ENCODE measurements at regions not wholly inside any gene's neighbourhood (a gene's known extent, or its start where the extent isn't known, plus 50 kb on each side); places are given as distances from the start of the nearest gene placed in this dataset.

DNA sequence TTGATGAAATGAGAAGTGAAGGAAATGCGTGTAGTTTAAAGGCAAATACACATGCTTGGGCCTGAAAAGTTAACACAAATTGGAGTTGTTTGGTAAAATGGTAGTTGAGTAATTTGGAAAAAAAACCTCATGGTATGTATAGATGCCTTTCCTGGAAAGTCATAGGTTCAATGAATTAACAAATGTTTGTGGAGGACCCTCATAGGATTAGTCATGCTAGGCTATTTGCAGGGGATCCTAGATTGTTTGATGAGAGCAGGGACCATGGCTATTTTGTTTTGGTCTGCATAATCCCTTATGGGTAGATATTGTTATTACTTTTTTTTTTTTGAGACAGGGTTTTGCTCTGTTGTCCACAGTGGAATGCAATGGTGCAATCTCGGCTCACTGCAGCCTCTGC is 93.5 kb upstream of the NR3C1 start:
- Histone ChIP-seq H3K36me3 (replicated peaks in 1 of 2; ENCODE audit: control insufficient read depth in 1 of 2, insufficient read depth in 2 of 2, low read length in 2 of 2) (no peaks in the 10 kb centered on the region), H3K79me2 (ENCODE audit: insufficient read depth, low read length) (no peaks in the 10 kb centered on the region), H3K4me1 (ENCODE audit: insufficient read depth, low read length) (peaks cover 52% of the 10 kb centered on the region), H3K9ac (ENCODE audit: insufficient read depth, low read depth, low read length) (no peak overlapping the region), H2AFZ (ENCODE audit: low read length) (no peak overlapping the region), H3K4me3 (replicated peaks in 1 of 3; ENCODE audit: insufficient read depth in 1 of 3, low read depth in 2 of 3, low read length in 3 of 3) (no peak overlapping the region), H4K20me1 (ENCODE audit: insufficient read depth, low read length) (no peaks in the 10 kb centered on the region), H3K27me3 (ENCODE audit: control insufficient read depth in 1 of 2, insufficient read depth in 2 of 2, low read length in 2 of 2) (no peaks in the 10 kb centered on the region), H3K4me2 (ENCODE audit: low read depth, low read length) (no peak overlapping the region), H3K27ac (ENCODE audit: extremely low read length, insufficient read depth, low read length) (no peak overlapping the region), H3K9me3 (ENCODE audit: low read length) (no peaks in the 10 kb centered on the region)
- FAIRE-seq (no peak), DNase-seq (ENCODE audit: low spot score) (peak; percentile 47), ATAC-seq (no peak)
- TF ChIP-seq KDM5A (IDR thresholded peaks at IDR 0.05; ENCODE audit: borderline replicate concordance, low read length) (no peak), BCL6 (CRISPR knock-in tag; IDR thresholded peaks at IDR 0.05) (peak; percentile 60; the same call in 1 of the 2 replicates)
- intact Hi-C loops (cut with micrococcal nuclease; ENCODE audit: unreplicated experiment): no loop called here
- CTCF ChIA-PET (ENCODE audit: low intra/inter-chr PET ratio, low total read pairs): no interaction called here
- in situ Hi-C loops (cut with HindIII; ENCODE audit: extremely low pct_ligation_motif_present, low pct_unique_long_range_greater_than_20kb): no loop called here
- BruUV-seq (replicated peaks): no TSS peak
- 97% methylated on average over 2 of the region's 2 CpGs for WGBS (ENCODE audit: low lambda C conversion rate)
- POLR2A ChIA-PET: no interaction called here

GRCh38 chr5:143495821-143496275 is 92.4 kb upstream of the NR3C1 start:
- BruUV-seq (replicated peaks): no TSS peak
- H3K27ac ChIP-seq (ENCODE audit: extremely low read length, insufficient read depth, low read length): no peak overlapping the region
- H3K27me3 ChIP-seq (ENCODE audit: control insufficient read depth in 1 of 2, insufficient read depth in 2 of 2, low read length in 2 of 2): no peaks in the 10 kb centered on the region
- TF ChIP-seq NAIF1 (CRISPR knock-in tag; IDR thresholded peaks at IDR 0.05; ENCODE audit: borderline replicate concordance) (no peak), ZNF30 (CRISPR knock-in tag; IDR thresholded peaks at IDR 0.05) (no peak), ZBTB49 (CRISPR knock-in tag; IDR thresholded peaks at IDR 0.05; ENCODE audit: borderline replicate concordance) (no peak), MBNL3 (CRISPR knock-in tag; conservative IDR thresholded peaks at IDR 0.05) (no peak), MIER2 (CRISPR knock-in tag; IDR thresholded peaks at IDR 0.05) (no peak), PHB2 (IDR thresholded peaks at IDR 0.05; ENCODE audit: partially characterized antibody) (no peak), GTF3A (CRISPR knock-in tag; conservative IDR thresholded peaks at IDR 0.05) (no peak), ZFP36L1 (CRISPR knock-in tag; IDR thresholded peaks at IDR 0.05) (no peak), SIX4 (CRISPR knock-in tag; IDR thresholded peaks at IDR 0.05) (no peak), ZNF468 (CRISPR knock-in tag; IDR thresholded peaks at IDR 0.05) (no peak)

More at GRCh38 chr5:143495821-143496275, 92.4 kb upstream of the NR3C1 start:
- Histone ChIP-seq H3K4me1 (ENCODE audit: insufficient read depth, low read length) (peaks cover 63% of the 10 kb centered on the region), H3K9me3 (ENCODE audit: low read length) (no peaks in the 10 kb centered on the region), H3K9ac (ENCODE audit: insufficient read depth, low read depth, low read length) (no peak overlapping the region), H2AFZ (ENCODE audit: low read length) (no peak overlapping the region), H3K4me2 (ENCODE audit: low read depth, low read length) (no peak overlapping the region), H3K36me3 (replicated peaks in 1 of 2; ENCODE audit: control insufficient read depth in 1 of 2, insufficient read depth in 2 of 2, low read length in 2 of 2) (no peaks in the 10 kb centered on the region), H3K79me2 (ENCODE audit: insufficient read depth, low read length) (no peaks in the 10 kb centered on the region), H4K20me1 (ENCODE audit: insufficient read depth, low read length) (no peaks in the 10 kb centered on the region), H3K4me3 (replicated peaks in 1 of 3; ENCODE audit: insufficient read depth in 1 of 3, low read depth in 2 of 3, low read length in 3 of 3) (no peak overlapping the region)
- CTCF ChIA-PET (ENCODE audit: low intra/inter-chr PET ratio, low total read pairs): no interaction called here
- WGBS (ENCODE audit: low lambda C conversion rate): 78% methylated on average over 2 of the region's 2 CpGs
- ATAC-seq: no peak
- in situ Hi-C loops (cut with HindIII; ENCODE audit: extremely low pct_ligation_motif_present, low pct_unique_long_range_greater_than_20kb) (no loop called here), intact Hi-C loops (cut with micrococcal nuclease; ENCODE audit: unreplicated experiment) (no loop called here)
- no peak for FAIRE-seq
- POLR2A ChIA-PET: no interaction called here
- DNase-seq (ENCODE audit: low spot score): no peak

Data from HepG2 (cell line).